Heart right ventricle (tissue), 16 donors: ENCODE measurements at regions not wholly inside any gene's neighbourhood (a gene's known extent, or its start where the extent isn't known, plus 50 kb on each side); places are given as distances from the start of the nearest gene placed in this dataset.

Source experiments
- ATAC-seq, 8 donors: fragments of 200-7000 bp; cut with Tn5 transposase; one replicate each; pipeline ENCODE4 v1.9.1; 2020; ENCODE audit warnings: mild to moderate bottlenecking in 8 of 8, moderate library complexity in 8 of 8, moderate number of reproducible peaks in 1 of 8
- DNase-seq, 2 donors: peaks; one replicate each; pipeline ENCODE4 v3.0.0-alpha.2; 2020
- H3K27ac ChIP-seq, 10 donors: fragments of 200-600 bp; sonication (generic) in 2 of 10; one replicate each; pipeline versions ENCODE4 v1.5.0 to v1.8.0; 2020 to 2022; ENCODE audit warnings: mild to moderate bottlenecking in 3 of 10
- H3K27me3 ChIP-seq, 7 donors: fragments of 200-600 bp; one replicate each; pipeline ENCODE4 v1.8.0; 2021 to 2022; ENCODE audit warnings: mild to moderate bottlenecking in 2 of 7
- H3K36me3 ChIP-seq, 9 donors: fragments of 200-600 bp; sonication (generic) in 1 of 9; one replicate each; pipeline versions ENCODE4 v1.5.0 to v1.8.0; 2020 to 2022; ENCODE audit warnings: mild to moderate bottlenecking in 2 of 9
- H3K4me1 ChIP-seq, 9 donors: fragments of 200-600 bp; sonication (generic) in 1 of 9; one replicate each; pipeline versions ENCODE4 v1.5.0 to v1.8.0; 2020 to 2022; ENCODE audit warnings: mild to moderate bottlenecking in 4 of 9
- H3K4me3 ChIP-seq, 10 donors: fragments of 200-600 bp; sonication (generic) in 2 of 10; one replicate each; pipeline versions ENCODE4 v1.5.0 to v1.8.0; 2020 to 2022; ENCODE audit warnings: mild to moderate bottlenecking in 7 of 10, moderate library complexity in 2 of 10
- H3K9me3 ChIP-seq, 11 donors: fragments of 200-600 bp in 10 of 11; sonication (generic) in 2 of 11; one replicate each; pipeline versions ENCODE4 v1.5.0 to v1.8.0; 2013 to 2022; ENCODE audit warnings: mild to moderate bottlenecking in 2 of 11, control low read depth in 1 of 11, moderate library complexity in 1 of 11
- WGBS, 2 donors: extraction: QIAGEN DNeasy Blood & Tissue Kit; methylation state at CpG; one replicate each; pipeline ENCODE4 v1.1.7; 2013; ENCODE audit warnings: inconsistent platforms in 1 of 2; 5-methylcytosine and 5-hydroxymethylcytosine counted together
- intact Hi-C, 10 donors: fragments of 100-400 bp; cut with DNase I; formaldehyde crosslinking; loops; one replicate each; pipeline versions ENCODE4 v1.11.1 to v1.14.2; 2022
- TF ChIP-seq, protein P1 (sequence below), 9 donors: fragments of 200-600 bp; sonication (generic) in 2 of 9; IDR thresholded peaks; one replicate each; pipeline versions ENCODE4 v1.5.0 to v1.8.0; 2021 to 2022; ENCODE audit warnings: antibody characterized with exemption in 9 of 9, mild to moderate bottlenecking in 5 of 9, moderate library complexity in 1 of 9
- donor health status: Arrhythmogenic right ventricular cardiomyopathy.
- donor health status: ischemic (EF 13 %, LVEDD 7.1; RV severe dilation, severe dysfunction).
- donor health status: healthy with polysubstance abuse.
- donor health status: DM: no; HTN: yes; CAD: no.
- donor health status: DM: no; HTN: no; CAD: no.
- donor health status: ischemic (EF 25% LVEDD 6.9; RV normal size, moderate dysfunction).
- donor health status: ischemic (EF 25% LVEDD 5.7; RV mildly dilated, moderate dysfunction).
- donor health status: healthy.
- donor health status: DM: yes; HTN: yes; CAD: no.
- donor health status: Ischemic cardiomyopathy.
- donor health status: ischemic (EF 35%, LVEDD 5.7; RV mildly dilated, moderate dysfunction).
- donor health status: nonischemic (EF 11% LVEDD 7.7; RV severe dilation, severe dysfunction).
- donor health status: DM: yes; HTN: yes; CAD: no.
- donor health status: PGD.
- donor health status: ischemic (EF 29% LVEDD 5.4; RV normal size, mild dysfunction).
- donor health status: nonischemic (EF 23%, LVEDD 6.1; RV moderate dilation, normal function).

DNA sequence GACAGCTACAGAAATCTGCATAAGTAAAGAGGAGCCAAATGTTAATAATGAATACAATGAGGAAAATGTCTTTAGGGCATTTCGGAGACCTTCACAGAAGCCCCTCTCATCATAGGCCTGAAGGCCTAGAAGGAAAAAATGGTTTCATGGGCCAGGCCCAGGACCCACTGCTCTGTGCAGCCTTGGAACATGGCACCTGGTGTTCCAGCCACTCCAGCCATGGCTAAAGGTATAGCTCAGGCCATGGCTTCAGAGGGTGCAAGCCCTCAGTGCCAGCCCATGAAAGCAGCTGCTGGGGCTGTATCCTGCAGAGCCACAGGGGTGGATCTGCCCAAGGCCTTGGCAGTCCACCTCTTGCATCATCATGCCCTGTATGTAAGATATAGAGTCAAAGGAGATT is 261.1 kb downstream of the SNCA start:
- TF ChIP-seq, protein P1, sequence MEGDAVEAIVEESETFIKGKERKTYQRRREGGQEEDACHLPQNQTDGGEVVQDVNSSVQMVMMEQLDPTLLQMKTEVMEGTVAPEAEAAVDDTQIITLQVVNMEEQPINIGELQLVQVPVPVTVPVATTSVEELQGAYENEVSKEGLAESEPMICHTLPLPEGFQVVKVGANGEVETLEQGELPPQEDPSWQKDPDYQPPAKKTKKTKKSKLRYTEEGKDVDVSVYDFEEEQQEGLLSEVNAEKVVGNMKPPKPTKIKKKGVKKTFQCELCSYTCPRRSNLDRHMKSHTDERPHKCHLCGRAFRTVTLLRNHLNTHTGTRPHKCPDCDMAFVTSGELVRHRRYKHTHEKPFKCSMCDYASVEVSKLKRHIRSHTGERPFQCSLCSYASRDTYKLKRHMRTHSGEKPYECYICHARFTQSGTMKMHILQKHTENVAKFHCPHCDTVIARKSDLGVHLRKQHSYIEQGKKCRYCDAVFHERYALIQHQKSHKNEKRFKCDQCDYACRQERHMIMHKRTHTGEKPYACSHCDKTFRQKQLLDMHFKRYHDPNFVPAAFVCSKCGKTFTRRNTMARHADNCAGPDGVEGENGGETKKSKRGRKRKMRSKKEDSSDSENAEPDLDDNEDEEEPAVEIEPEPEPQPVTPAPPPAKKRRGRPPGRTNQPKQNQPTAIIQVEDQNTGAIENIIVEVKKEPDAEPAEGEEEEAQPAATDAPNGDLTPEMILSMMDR (IDR thresholded peaks at IDR 0.05): no peak
- H3K4me1 ChIP-seq: no peaks in the 10 kb centered on the region
- DNase-seq: no peak
- 100% methylated on average over 1 of the region's 1 CpG for WGBS, 2 donors
- ATAC-seq: no peak
- intact Hi-C loops: no loop called here
- H3K36me3 ChIP-seq: no peaks in the 10 kb centered on the region
- H3K9me3 ChIP-seq: no peaks in the 10 kb centered on the region
- no peak overlapping the region for H3K27ac ChIP-seq
- no peaks in the 10 kb centered on the region for H3K27me3 ChIP-seq
- H3K4me3 ChIP-seq: no peak overlapping the region

DNA sequence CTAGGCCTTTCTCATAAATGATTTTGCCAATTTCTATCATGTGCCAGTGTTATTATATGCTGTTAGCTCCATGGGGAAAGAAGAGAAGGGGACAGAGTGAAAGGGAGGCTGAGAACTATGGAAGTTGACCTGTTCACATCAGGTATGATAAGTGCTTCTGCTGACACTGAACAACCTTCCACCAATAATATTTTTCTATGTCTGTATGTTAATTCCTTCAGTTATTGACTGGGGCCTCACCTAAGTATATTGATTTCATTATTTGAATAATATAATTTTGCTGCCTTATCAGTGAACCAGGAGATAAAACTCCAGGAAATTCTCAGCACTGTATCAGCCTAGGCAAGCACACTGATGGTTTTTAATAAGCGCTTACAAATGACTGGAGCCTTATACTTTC is 262.8 kb downstream of the SNCA start:
- H3K4me3 ChIP-seq: no peak overlapping the region
- TF ChIP-seq, protein P1 (IDR thresholded peaks at IDR 0.05): no peak
- no peaks in the 10 kb centered on the region for H3K9me3 ChIP-seq
- intact Hi-C loops: no loop called here
- ATAC-seq (no peak), DNase-seq (no peak)
- no peaks in the 10 kb centered on the region for H3K36me3 ChIP-seq
- H3K27ac ChIP-seq: no peak overlapping the region
- WGBS, 2 donors: 95 to 97% methylated on average over 1 of the region's 1 CpG
- H3K27me3 ChIP-seq: no peaks in the 10 kb centered on the region
- H3K4me1 ChIP-seq: no peaks in the 10 kb centered on the region

GRCh38 chr4:89573656-89574055 is 263.3 kb downstream of the SNCA start:
- ATAC-seq (no peak), DNase-seq (no peak)
- no peaks in the 10 kb centered on the region for H3K4me1 ChIP-seq
- 67 to 83% methylated on average over 1 of the region's 1 CpG for WGBS, 2 donors
- intact Hi-C loops: no loop called here
- no peaks in the 10 kb centered on the region for H3K36me3 ChIP-seq
- TF ChIP-seq, protein P1 (IDR thresholded peaks at IDR 0.05): no peak
- H3K27ac ChIP-seq: no peak overlapping the region
- no peaks in the 10 kb centered on the region for H3K9me3 ChIP-seq
- H3K4me3 ChIP-seq: no peak overlapping the region
- H3K27me3 ChIP-seq: no peaks in the 10 kb centered on the region

DNA sequence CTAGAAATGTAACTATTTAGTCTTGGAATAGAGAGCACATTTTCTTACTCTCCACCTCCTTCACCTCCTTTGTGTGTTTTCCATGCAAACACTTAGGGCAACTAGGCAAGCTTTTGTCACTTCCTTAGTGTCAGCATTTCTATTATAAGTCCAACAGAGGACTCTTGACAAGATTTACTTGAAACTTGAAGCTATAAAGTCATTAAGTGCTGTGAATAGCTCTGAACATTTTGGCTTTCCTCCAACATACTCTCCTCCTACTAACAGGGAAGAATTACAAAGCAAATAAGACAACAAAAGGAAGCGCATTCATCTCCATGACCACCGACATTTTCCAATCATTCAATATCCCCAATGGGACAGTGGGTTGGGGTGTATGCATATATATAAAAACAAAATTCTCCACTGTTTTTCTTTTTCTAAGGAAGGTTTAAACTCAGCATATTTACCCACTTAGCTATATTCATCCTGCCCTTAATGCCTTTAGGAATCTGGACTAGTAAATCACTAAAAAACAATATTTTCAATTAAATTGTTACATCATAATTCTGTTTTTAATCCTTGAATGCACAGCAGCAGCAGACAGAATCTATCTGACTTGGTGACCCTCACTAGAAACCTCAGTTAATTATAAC is 264.6 kb downstream of the SNCA start:
- H3K27ac ChIP-seq: no peak overlapping the region
- 48 to 55% methylated on average over 2 of the region's 2 CpGs for WGBS, 2 donors
- H3K4me1 ChIP-seq: no peaks in the 10 kb centered on the region

More for the DNA sequence above, 264.6 kb downstream of the SNCA start:
- ATAC-seq: no peak
- TF ChIP-seq, protein P1 (IDR thresholded peaks at IDR 0.05): no peak
- Histone ChIP-seq H3K9me3 (no peaks in the 10 kb centered on the region), H3K27me3 (no peaks in the 10 kb centered on the region), H3K36me3 (no peaks in the 10 kb centered on the region), H3K4me3 (no peak overlapping the region)
- intact Hi-C loops: no loop called here
- no peak for DNase-seq
